GM12878 (cell line): ENCODE measurements at regions not wholly inside any gene's neighbourhood (a gene's known extent, or its start where the extent isn't known, plus 50 kb on each side); places are given as distances from the start of the nearest gene placed in this dataset.

Experiments
- ATAC-seq: fragments of 200-7000 bp; cut with Tn5 transposase; 3 replicates; pipeline ENCODE4 v1.9.1; 2020; ENCODE audit warnings: mild to moderate bottlenecking, moderate library complexity
- BruUV-seq: library from RNA; stranded (reverse); fragments of 400-500 nt; replicated peaks from 2 replicates; lab custom pipeline; 2021; lab: Mats Ljungman, UMichigan
- CTCF ChIA-PET: fragments of 300-600 bp; sonication (Branson Sonifier 250); formaldehyde crosslinking; extraction: SDS; loops from one replicate; lab custom pipeline; 2021; ENCODE audit warnings: inconsistent platforms; lab: Yijun Ruan, JAX
- POLR2A ChIA-PET: fragments of 350-600 bp; formaldehyde crosslinking; extraction: SDS; loops from one replicate; lab custom pipeline; 2021; ENCODE audit warnings: inconsistent platforms; lab: Charles Lee
- RAD21 ChIA-PET: fragments of 300-600 bp; sonication (Branson Sonifier 250); formaldehyde crosslinking; loops from one replicate; lab custom pipeline; 2023; ENCODE audit warnings: antibody characterized with exemption; ENCODE audit not compliant: unreplicated experiment; lab: Charles Lee
- SMC1A ChIA-PET: fragments of 300-600 bp; sonication (Branson Sonifier 250); formaldehyde crosslinking; loops from one replicate; lab custom pipeline; 2023; ENCODE audit not compliant: unreplicated experiment, uncharacterized antibody; lab: Charles Lee
- DNase-seq: peaks from one replicate; pipeline ENCODE4 v3.0.0-alpha.2; 2011; ENCODE audit warnings: low read depth, low spot score
- FAIRE-seq: peaks from 3 replicates; lab custom pipeline; 2011; peaks lifted over from hg19 to GRCh38; lab: Jason Lieb, UNC
- H2AFZ ChIP-seq: 2 replicates; pipeline ENCODE4 v1.6.0; 2011; ENCODE audit warnings: low read depth, low read length, control low read depth; ENCODE audit not compliant: control insufficient read depth
- H3K27ac ChIP-seq: 2 replicates; pipeline ENCODE4 v1.5.1; 2011; ENCODE audit warnings: control low read depth; ENCODE audit not compliant: control insufficient read depth, insufficient read depth
- H3K27me3 ChIP-seq, 2 experiments: replicated peaks in 1 of 2; 2 replicates each; pipeline versions ENCODE4 v1.6.0 to v1.6.1; 2011; ENCODE audit warnings: low read length in 1 of 2; ENCODE audit not compliant: control insufficient read depth in 2 of 2, insufficient read depth in 2 of 2
- H3K36me3 ChIP-seq, 2 experiments: 2 replicates each; pipeline ENCODE4 v1.5.1; 2011; ENCODE audit warnings: low read length in 1 of 2; ENCODE audit not compliant: control insufficient read depth in 2 of 2, insufficient read depth in 2 of 2
- H3K4me1 ChIP-seq: 2 replicates; pipeline ENCODE4 v1.6.1; 2011; ENCODE audit warnings: mild to moderate bottlenecking, low read length, moderate library complexity, mixed read lengths; ENCODE audit not compliant: control insufficient read depth, insufficient read depth
- H3K4me2 ChIP-seq: 2 replicates; pipeline ENCODE4 v1.6.0; 2011; ENCODE audit warnings: control low read depth; ENCODE audit not compliant: control insufficient read depth, insufficient read depth
- H3K4me3 ChIP-seq: fragments of 200-600 bp; sonication (generic); 2 replicates; pipeline ENCODE4 v1.5.1; 2016
- H3K79me2 ChIP-seq: 2 replicates; pipeline ENCODE4 v1.6.0; 2011; ENCODE audit warnings: low read length; ENCODE audit not compliant: control insufficient read depth, insufficient read depth
- H3K9ac ChIP-seq: 2 replicates; pipeline ENCODE4 v1.8.0; 2011; ENCODE audit warnings: low read length, control low read depth, mixed read lengths; ENCODE audit not compliant: control insufficient read depth, insufficient read depth
- H3K9me3 ChIP-seq: replicated peaks from 3 replicates; pipeline ENCODE4 v1.5.1; 2011; ENCODE audit warnings: mild to moderate bottlenecking, low read length; ENCODE audit not compliant: control insufficient read depth, insufficient read depth
- H4K20me1 ChIP-seq: 2 replicates; pipeline ENCODE4 v1.6.0; 2011; ENCODE audit not compliant: control insufficient read depth, insufficient read depth
- ATF2 ChIP-seq: IDR thresholded peaks from 2 replicates; pipeline ENCODE4 v1.6.1; 2012; ENCODE audit warnings: low read length, inconsistent platforms
- DPF2 ChIP-seq: fragments of 450-650 bp; IDR thresholded peaks from 2 replicates; pipeline ENCODE4 v1.6.1; 2017; ENCODE audit warnings: mild to moderate bottlenecking
- E2F8 ChIP-seq: fragments of 450-650 bp; IDR thresholded peaks from 2 replicates; pipeline ENCODE4 v1.6.1; 2018; ENCODE audit warnings: mild to moderate bottlenecking, low read depth, moderate library complexity; ENCODE audit not compliant: partially characterized antibody
- EGR1 ChIP-seq, 2 experiments: IDR thresholded peaks; 1 replicate in 1 of 2; 2 replicates in 1 of 2; pipeline ENCODE4 v1.6.1; 2011 to 2012; ENCODE audit warnings: low read depth in 2 of 2, low read length in 2 of 2, borderline replicate concordance in 1 of 2, mild to moderate bottlenecking in 1 of 2, moderate library complexity in 1 of 2
- HDAC2 ChIP-seq: fragments of 200-600 bp; sonication (generic); IDR thresholded peaks from 2 replicates; pipeline ENCODE4 v1.6.1; 2017
- IRF3 ChIP-seq: fragments of 450-650 bp; IDR thresholded peaks from 2 replicates; pipeline ENCODE4 v1.6.1; 2014; ENCODE audit warnings: mild to moderate bottlenecking
- MTA2 ChIP-seq: fragments of 450-650 bp; IDR thresholded peaks from 2 replicates; pipeline ENCODE4 v1.6.1; 2016; ENCODE audit warnings: low read depth, mild to moderate bottlenecking, moderate library complexity
- MTA3 ChIP-seq: IDR thresholded peaks from 2 replicates; pipeline ENCODE4 v1.6.1; 2012; ENCODE audit warnings: low read length, inconsistent platforms, borderline replicate concordance
- NBN ChIP-seq: fragments of 450-650 bp; IDR thresholded peaks from 2 replicates; pipeline ENCODE4 v1.6.1; 2016
- NR2F1 ChIP-seq: fragments of 450-650 bp; conservative IDR thresholded peaks from 2 replicates; pipeline ENCODE4 v1.6.1; 2017; ENCODE audit warnings: mild to moderate bottlenecking
- POLR2AphosphoS2 ChIP-seq: IDR thresholded peaks from 2 replicates; pipeline ENCODE4 v1.6.1; 2011; ENCODE audit warnings: low read depth, mild to moderate bottlenecking, low read length, improper control_type of control experiment, moderate library complexity
- POU2F2 ChIP-seq: IDR thresholded peaks from 3 replicates; pipeline ENCODE4 v1.6.1; 2011; ENCODE audit warnings: low read depth, mild to moderate bottlenecking, low read length, borderline replicate concordance
- SMAD5 ChIP-seq: IDR thresholded peaks from 2 replicates; pipeline ENCODE4 v1.6.1; 2016; ENCODE audit warnings: antibody characterized with exemption, low read depth
- TBL1XR1 ChIP-seq: IDR thresholded peaks from 2 replicates; pipeline ENCODE4 v1.6.1; 2012; ENCODE audit warnings: low read depth, low read length, improper control_type of control experiment
- TCF7 ChIP-seq: IDR thresholded peaks from 2 replicates; pipeline ENCODE4 v1.6.1; 2014; ENCODE audit warnings: antibody characterized with exemption, borderline replicate concordance
- USF2 ChIP-seq: IDR thresholded peaks from 2 replicates; pipeline ENCODE4 v1.6.1; 2011; ENCODE audit warnings: low read depth, low read length, improper control_type of control experiment, borderline replicate concordance
- ZSCAN29 ChIP-seq: fragments of 450-650 bp; IDR thresholded peaks from 2 replicates; pipeline ENCODE4 v1.6.1; 2017; ENCODE audit warnings: mild to moderate bottlenecking, moderate library complexity
- WGBS: methylation state at CpG from one replicate; pipeline ENCODE4 v1.1.6; 2016; ENCODE audit warnings: low lambda C conversion rate; ENCODE audit not compliant: insufficient replicate concordance, insufficient coverage; ENCODE audit errors: missing lambda C conversion rate; 5-methylcytosine and 5-hydroxymethylcytosine counted together
- in situ Hi-C: fragments of 300-500 bp; cut with MboI; formaldehyde crosslinking; loops from 9 replicates; pipeline ENCODE4 v1.14.3; 2018; ENCODE audit warnings: mixed read lengths
- intact Hi-C: fragments of 100-400 bp; cut with micrococcal nuclease; formaldehyde crosslinking; loops from one replicate; pipeline ENCODE4 v1.14.2; 2022; ENCODE audit not compliant: unreplicated experiment

- TF ChIP-seq IRF3 (no peak), SMAD5 (no peak), TBL1XR1 (no peak)
Measured at GRCh38 chr10:6964543-6964942, 384.5 kb upstream of the PRKCQ start (continued).

- ChIA-PET SMC1A (no interaction called here), CTCF (no interaction called here)
- no peaks in the 10 kb centered on the region for H3K36me3 ChIP-seq
- 45% methylated on average over 6 of the region's 6 CpGs for WGBS
- TF ChIP-seq ATF2 (no peak), NR2F1 (no peak), IRF3 (no peak), E2F8 (no peak), HDAC2 (no peak), DPF2 (no peak), MTA2 (no peak), NBN (no peak), POU2F2 (no peak), EGR1 (IDR thresholded peaks at IDR 0.05; ENCODE audit: borderline replicate concordance in 1 of 2, low read depth in 2 of 2, low read length in 2 of 2) (no peak), MTA3 (no peak), TCF7 (no peak), USF2 (no peak), POLR2AphosphoS2 (no peak), ZSCAN29 (no peak)
- TF ChIP-seq, all 136 proteins: peak for 0
- ATAC-seq (no peak), DNase-seq (no peak), FAIRE-seq (no peak)
- H4K20me1 ChIP-seq = no peaks in the 10 kb centered on the region
- H3K27me3 ChIP-seq = peaks cover 1 to 3% of the 10 kb centered on the region in 2 experiments; a peak in 3 of 4 replicates
- no peak overlapping the region for H2AFZ ChIP-seq
- H3K79me2 ChIP-seq = no peaks in the 10 kb centered on the region
- no TSS peak for BruUV-seq
- RAD21 ChIA-PET = interaction anchor here (0.8 kb wide), 1 partner anchor 42 kb away, joined by 3 read pairs; no protein-coding TSS in a partner anchor
- no peaks in the 10 kb centered on the region for H3K9me3 ChIP-seq
- in situ Hi-C loops = no loop called here
- POLR2A ChIA-PET = no interaction called here
- H3K9ac ChIP-seq = no peak overlapping the region
- H3K4me2 ChIP-seq = no peak overlapping the region
- H3K4me1 ChIP-seq = no peaks in the 10 kb centered on the region
- intact Hi-C loops = no loop called here
- H3K4me3 ChIP-seq = no peak overlapping the region
- no peak overlapping the region for H3K27ac ChIP-seq
Measured at GRCh38 chr10:6962576-6962975, 382.5 kb upstream of the PRKCQ start.
